HG02981 (cell line): ENCODE measurements at regions not wholly inside any gene's neighbourhood (a gene's known extent, or its start where the extent isn't known, plus 50 kb on each side); places are given as distances from the start of the nearest gene placed in this dataset.
"Not testable (repeated sequence)": the region's sequence is repeated elsewhere in the genome, so short reads cannot be mapped to it uniquely, and the experiment has no call there.

Experiments
- ATAC-seq: cut with Tn5 transposase; IDR thresholded peaks from one replicate; pipeline ENCODE4 v1.9.1; 2021; ENCODE audit warnings: mild to moderate bottlenecking, moderate library complexity; ENCODE audit not compliant: unreplicated experiment

GRCh38 chr3:107150675-107151074 lies 226.6 kb upstream of the CCDC54 start:
- no peak for ATAC-seq

GRCh38 chr3:107153981-107154380 lies 223.3 kb upstream of the CCDC54 start:
- no peak for ATAC-seq

GRCh38 chr3:107172411-107172810 lies 204.8 kb upstream of the CCDC54 start:
- ATAC-seq: no peak

- no peak for ATAC-seq
These were observed 192.9 kb upstream of the CCDC54 start for GRCh38 chr3:107184375-107184774.

- no peak for ATAC-seq
These were observed 189.0 kb upstream of the CCDC54 start for GRCh38 chr3:107188262-107188661.

- ATAC-seq: no peak
These were observed 188.0 kb upstream of the CCDC54 start for GRCh38 chr3:107189158-107189791.

- no peak for ATAC-seq
These were observed 184.1 kb upstream of the CCDC54 start for GRCh38 chr3:107193116-107193515.

- ATAC-seq: no peak
These were observed 178.6 kb upstream of the CCDC54 start for GRCh38 chr3:107198581-107199181.

- ATAC-seq: no peak
These were observed 176.1 kb upstream of the CCDC54 start for GRCh38 chr3:107201146-107201545.

GRCh38 chr3:107202885-107203284 lies 174.4 kb upstream of the CCDC54 start:
- not testable (repeated sequence) for ATAC-seq

- ATAC-seq: no peak
These were observed 173.1 kb upstream of the CCDC54 start for GRCh38 chr3:107204121-107204520.

GRCh38 chr3:107205358-107205757 lies 171.9 kb upstream of the CCDC54 start:
- ATAC-seq: no peak

GRCh38 chr3:107206141-107206540 lies 171.1 kb upstream of the CCDC54 start:
- ATAC-seq: no peak

GRCh38 chr3:107206945-107207344 lies 170.3 kb upstream of the CCDC54 start:
- ATAC-seq: no peak

- no peak for ATAC-seq
These were observed 169.1 kb upstream of the CCDC54 start for GRCh38 chr3:107208100-107208499.

- ATAC-seq: no peak
These were observed 168.4 kb upstream of the CCDC54 start for GRCh38 chr3:107208796-107209195.

- no peak for ATAC-seq
These were observed 167.8 kb upstream of the CCDC54 start for GRCh38 chr3:107209302-107209990.

GRCh38 chr3:107211608-107212007 lies 165.6 kb upstream of the CCDC54 start:
- ATAC-seq: no peak

GRCh38 chr3:107212618-107213017 lies 164.6 kb upstream of the CCDC54 start:
- ATAC-seq: no peak

- no peak for ATAC-seq
These were observed 164.1 kb upstream of the CCDC54 start for GRCh38 chr3:107213044-107213669.

- no peak for ATAC-seq
These were observed 161.0 kb upstream of the CCDC54 start for GRCh38 chr3:107216229-107216628.

- no peak for ATAC-seq
These were observed 160.5 kb upstream of the CCDC54 start for GRCh38 chr3:107216711-107217110.
